Fibroblast of lung (primary cell): ENCODE measurements at regions not wholly inside any gene's neighbourhood (a gene's known extent, or its start where the extent isn't known, plus 50 kb on each side); places are given as distances from the start of the nearest gene placed in this dataset.

Source experiments
- DNase-seq, 2 donors: peaks; one replicate each; pipeline versions ENCODE4 v3.0.0 to v3.0.0-alpha.2; 2010; ENCODE audit warnings: low read depth in 2 of 2
- H2AFZ ChIP-seq: 2 replicates; pipeline ENCODE4 v1.5.1; 2012; ENCODE audit warnings: low read length, control low read depth, inconsistent platforms
- H3K27ac ChIP-seq: 2 replicates; pipeline ENCODE4 v1.5.1; 2011; ENCODE audit warnings: low read length, control low read depth; ENCODE audit not compliant: insufficient read depth
- H3K27me3 ChIP-seq: 2 replicates; pipeline ENCODE4 v1.5.1; 2011; ENCODE audit warnings: mild to moderate bottlenecking, low read length; ENCODE audit not compliant: control insufficient read depth, insufficient read depth
- H3K36me3 ChIP-seq: 2 replicates; pipeline ENCODE4 v1.5.1; 2011; ENCODE audit warnings: low read length; ENCODE audit not compliant: control insufficient read depth, insufficient read depth
- H3K4me1 ChIP-seq: 2 replicates; pipeline ENCODE4 v1.5.1; 2011; ENCODE audit warnings: low read length; ENCODE audit not compliant: control insufficient read depth, insufficient read depth; ENCODE audit errors: extremely low read depth
- H3K4me2 ChIP-seq: 2 replicates; pipeline ENCODE4 v1.5.1; 2011; ENCODE audit warnings: low read length, control low read depth; ENCODE audit not compliant: insufficient read depth; ENCODE audit errors: extremely low read depth
- H3K4me3 ChIP-seq, 4 experiments: fragments of 200-600 bp in 1 of 4; sonication (generic) in 1 of 4; replicated peaks in 1 of 4; 2 replicates each; pipeline ENCODE4 v1.5.1; 2011 to 2016; ENCODE audit warnings: low read length in 4 of 4, low read depth in 3 of 4, mild to moderate bottlenecking in 3 of 4, control low read depth in 2 of 4, inconsistent platforms in 1 of 4, mixed read lengths in 1 of 4; ENCODE audit not compliant: insufficient read depth in 1 of 4; ENCODE audit errors: control extremely low read depth in 1 of 4
- H3K79me2 ChIP-seq: 2 replicates; pipeline ENCODE4 v1.5.1; 2012; ENCODE audit warnings: mild to moderate bottlenecking, low read length, inconsistent platforms; ENCODE audit not compliant: control insufficient read depth, insufficient read depth
- H3K9ac ChIP-seq: 2 replicates; pipeline ENCODE4 v1.5.1; 2011; ENCODE audit warnings: mild to moderate bottlenecking, low read length, control low read depth; ENCODE audit not compliant: insufficient read depth
- H3K9me3 ChIP-seq: 2 replicates; pipeline ENCODE4 v1.5.1; 2012; ENCODE audit warnings: low read depth, low read length; ENCODE audit not compliant: control insufficient read depth, insufficient read depth
- H4K20me1 ChIP-seq: 2 replicates; pipeline ENCODE4 v1.5.1; 2011; ENCODE audit warnings: low read length; ENCODE audit not compliant: control insufficient read depth, insufficient read depth; ENCODE audit errors: extremely low read depth
- EZH2 ChIP-seq: IDR thresholded peaks from 2 replicates; pipeline ENCODE4 v1.5.1; 2012; ENCODE audit warnings: low read length, control low read depth, mild to moderate bottlenecking; ENCODE audit errors: missing control alignments
- TF ChIP-seq, protein P1 (sequence below), 2 donors: IDR thresholded peaks in 1 of 2; conservative IDR thresholded peaks in 1 of 2; 1 replicate in 1 of 2; 2 replicates in 1 of 2; pipeline ENCODE4 v1.5.1; 2011 to 2012; ENCODE audit warnings: low read length in 2 of 2, control low read depth in 1 of 2, inconsistent platforms in 1 of 2, low read depth in 1 of 2, mild to moderate bottlenecking in 1 of 2

DNA sequence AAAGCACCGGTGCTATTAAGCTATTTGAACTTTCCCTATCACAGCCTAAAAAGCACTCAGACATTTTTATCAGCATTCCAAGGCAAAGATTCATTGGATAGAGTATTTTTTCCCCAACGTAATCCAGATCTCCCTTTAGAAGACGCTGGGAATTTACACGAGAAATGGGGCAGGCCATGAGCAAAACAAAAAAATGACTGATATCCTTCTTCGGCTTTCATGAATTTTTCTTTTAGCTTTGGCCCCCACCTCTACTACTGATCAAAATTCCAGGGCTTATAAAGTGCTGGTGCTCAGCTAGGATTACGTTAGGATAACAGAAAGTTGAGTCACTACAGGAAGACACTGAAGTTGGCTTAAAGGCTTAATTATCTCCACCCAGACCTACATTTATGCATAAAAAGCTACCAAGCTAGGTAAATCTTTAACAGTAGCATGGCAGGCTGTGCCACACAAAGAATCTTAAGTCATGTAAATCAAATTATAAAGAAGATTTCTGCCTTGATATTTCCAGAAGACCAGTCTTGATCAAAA is 418.5 kb upstream of the BTBD3 start:
- Histone ChIP-seq H3K4me1 (no peaks in the 10 kb centered on the region), H3K27ac (no peak overlapping the region), H3K27me3 (no peaks in the 10 kb centered on the region), H3K9ac (no peak overlapping the region), H2AFZ (no peak overlapping the region), H3K9me3 (no peaks in the 10 kb centered on the region), H4K20me1 (no peaks in the 10 kb centered on the region), H3K79me2 (no peaks in the 10 kb centered on the region), H3K4me2 (no peak overlapping the region), H3K36me3 (no peaks in the 10 kb centered on the region), H3K4me3 (no peak overlapping the region)
- TF ChIP-seq EZH2: no peak
- peak in 1 of 2 donors; percentile 29 for DNase-seq

DNA sequence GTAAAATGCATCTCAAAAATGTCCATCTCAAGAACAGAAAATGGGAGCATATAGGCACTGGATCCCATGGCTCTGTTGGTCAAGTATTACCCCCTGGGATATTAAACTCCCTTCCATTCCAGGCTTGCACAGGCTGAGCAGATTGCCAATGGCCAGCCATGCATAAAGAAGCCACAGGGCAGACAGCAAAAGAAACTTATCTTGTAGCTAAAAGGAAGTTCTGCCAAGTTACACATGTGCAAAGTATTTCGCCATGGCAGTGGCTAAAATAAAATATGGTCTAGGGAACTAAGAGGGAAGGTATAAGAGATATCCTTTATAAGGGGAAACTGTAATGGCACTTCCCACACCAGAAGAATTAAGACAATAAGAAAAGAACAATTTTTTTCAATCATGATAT is 415.6 kb upstream of the BTBD3 start:
- DNase-seq: peak in 1 of 2 donors; percentile 82
- Histone ChIP-seq H3K36me3 (no peaks in the 10 kb centered on the region), H3K27ac (no peak overlapping the region), H3K79me2 (no peaks in the 10 kb centered on the region), H3K4me3 (no peak overlapping the region), H3K4me2 (no peak overlapping the region), H3K27me3 (no peaks in the 10 kb centered on the region), H3K9ac (no peak overlapping the region), H4K20me1 (no peaks in the 10 kb centered on the region), H2AFZ (no peak overlapping the region), H3K4me1 (no peaks in the 10 kb centered on the region), H3K9me3 (no peaks in the 10 kb centered on the region)
- TF ChIP-seq EZH2: no peak
- TF ChIP-seq, protein P1, sequence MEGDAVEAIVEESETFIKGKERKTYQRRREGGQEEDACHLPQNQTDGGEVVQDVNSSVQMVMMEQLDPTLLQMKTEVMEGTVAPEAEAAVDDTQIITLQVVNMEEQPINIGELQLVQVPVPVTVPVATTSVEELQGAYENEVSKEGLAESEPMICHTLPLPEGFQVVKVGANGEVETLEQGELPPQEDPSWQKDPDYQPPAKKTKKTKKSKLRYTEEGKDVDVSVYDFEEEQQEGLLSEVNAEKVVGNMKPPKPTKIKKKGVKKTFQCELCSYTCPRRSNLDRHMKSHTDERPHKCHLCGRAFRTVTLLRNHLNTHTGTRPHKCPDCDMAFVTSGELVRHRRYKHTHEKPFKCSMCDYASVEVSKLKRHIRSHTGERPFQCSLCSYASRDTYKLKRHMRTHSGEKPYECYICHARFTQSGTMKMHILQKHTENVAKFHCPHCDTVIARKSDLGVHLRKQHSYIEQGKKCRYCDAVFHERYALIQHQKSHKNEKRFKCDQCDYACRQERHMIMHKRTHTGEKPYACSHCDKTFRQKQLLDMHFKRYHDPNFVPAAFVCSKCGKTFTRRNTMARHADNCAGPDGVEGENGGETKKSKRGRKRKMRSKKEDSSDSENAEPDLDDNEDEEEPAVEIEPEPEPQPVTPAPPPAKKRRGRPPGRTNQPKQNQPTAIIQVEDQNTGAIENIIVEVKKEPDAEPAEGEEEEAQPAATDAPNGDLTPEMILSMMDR (conservative IDR thresholded peaks at IDR 0.05 in 1 of 2, IDR thresholded peaks at IDR 0.05 in 1 of 2; ENCODE audit: low read depth in 1 of 2, low read length in 2 of 2): no peak

GRCh38 chr20:11502671-11503070 is 415.0 kb upstream of the BTBD3 start:
- no peaks in the 10 kb centered on the region for H3K27me3 ChIP-seq
- H3K27ac ChIP-seq: no peak overlapping the region
- no peaks in the 10 kb centered on the region for H3K9me3 ChIP-seq
- H2AFZ ChIP-seq: no peak overlapping the region
- H3K4me2 ChIP-seq: no peak overlapping the region
- H3K9ac ChIP-seq: no peak overlapping the region
- no peak for DNase-seq
- no peaks in the 10 kb centered on the region for H3K79me2 ChIP-seq
- H3K36me3 ChIP-seq: no peaks in the 10 kb centered on the region
- no peaks in the 10 kb centered on the region for H3K4me1 ChIP-seq
- H3K4me3 ChIP-seq: no peak overlapping the region
- no peaks in the 10 kb centered on the region for H4K20me1 ChIP-seq
- TF ChIP-seq, protein P1 (conservative IDR thresholded peaks at IDR 0.05 in 1 of 2, IDR thresholded peaks at IDR 0.05 in 1 of 2; ENCODE audit: low read depth in 1 of 2, low read length in 2 of 2): no peak
- TF ChIP-seq EZH2: no peak
